ENCODE measurements at regions not wholly inside any gene's neighbourhood (a gene's known extent, or its start where the extent isn't known, plus 50 kb on each side); places are given as distances from the start of the nearest gene placed in this dataset.
"Not testable (repeated sequence)": the region's sequence is repeated elsewhere in the genome, so short reads cannot be mapped to it uniquely, and the experiment has no call there.

- no peak for DNase-seq
These were observed 444.9 kb upstream of the TBL1XR1 start for GRCh38 chr3:177642042-177642803.

- no peak for DNase-seq
These were observed 445.5 kb upstream of the TBL1XR1 start for GRCh38 chr3:177642804-177643125.

- DNase-seq: no peak
These were observed 449.5 kb upstream of the TBL1XR1 start for GRCh38 chr3:177646749-177647148.

- DNase-seq: no peak
These were observed 450.1 kb upstream of the TBL1XR1 start for GRCh38 chr3:177647341-177647740.

- DNase-seq: no peak
These were observed 450.6 kb upstream of the TBL1XR1 start for GRCh38 chr3:177647876-177648275.

- DNase-seq: no peak
These were observed 455.4 kb upstream of the TBL1XR1 start for GRCh38 chr3:177652556-177653291.

- DNase-seq: no peak
These were observed 460.0 kb upstream of the TBL1XR1 start for GRCh38 chr3:177657243-177657642.

GRCh38 chr3:177658354-177658753 is 461.1 kb upstream of the TBL1XR1 start:
- no peak for DNase-seq

GRCh38 chr3:177664380-177665103 is 467.3 kb upstream of the TBL1XR1 start:
- DNase-seq: not testable (repeated sequence)

- no peak for DNase-seq
These were observed 468.0 kb upstream of the TBL1XR1 start for GRCh38 chr3:177665122-177665808.

GRCh38 chr3:177672252-177672911 is 475.1 kb upstream of the TBL1XR1 start:
- no peak for DNase-seq

- DNase-seq: no peak
These were observed 476.0 kb upstream of the TBL1XR1 start for GRCh38 chr3:177673112-177673914.

- no peak for DNase-seq
These were observed 476.9 kb upstream of the TBL1XR1 start for GRCh38 chr3:177674186-177674585.

- peak; percentile 42 for DNase-seq
These were observed 478.9 kb upstream of the TBL1XR1 start for GRCh38 chr3:177676148-177676547.

- DNase-seq: peak; percentile 77
These were observed 479.8 kb upstream of the TBL1XR1 start for GRCh38 chr3:177676947-177677587.

GRCh38 chr3:177679568-177680471 is 482.5 kb upstream of the TBL1XR1 start:
- no peak for DNase-seq

GRCh38 chr3:177680472-177680821 is 483.2 kb upstream of the TBL1XR1 start:
- DNase-seq: no peak

GRCh38 chr3:177681156-177681555 is 483.9 kb upstream of the TBL1XR1 start:
- DNase-seq: no peak

- no peak for DNase-seq
These were observed 484.6 kb upstream of the TBL1XR1 start for GRCh38 chr3:177681852-177682251.

GRCh38 chr3:177683586-177683985 is 486.3 kb upstream of the TBL1XR1 start:
- no peak for DNase-seq

All from NCI-H146 (cell line).